GM12891 (cell line): ENCODE measurements at regions not wholly inside any gene's neighbourhood (a gene's known extent, or its start where the extent isn't known, plus 50 kb on each side); places are given as distances from the start of the nearest gene placed in this dataset.

Experiments used
- POLR2A ChIP-seq: IDR thresholded peaks from 2 replicates; pipeline ENCODE4 v1.6.1; 2011; ENCODE audit warnings: low read depth, low read length, control low read depth
- POLR2AphosphoS5 ChIP-seq: IDR thresholded peaks from 2 replicates; pipeline ENCODE4 v1.6.1; 2011; ENCODE audit warnings: low read depth, low read length, control low read depth
- POU2F2 ChIP-seq: IDR thresholded peaks from 2 replicates; pipeline ENCODE4 v1.6.1; 2011; ENCODE audit warnings: low read depth, mild to moderate bottlenecking, control low read depth, low read length, moderate library complexity
- TAF1 ChIP-seq: IDR thresholded peaks from 2 replicates; pipeline ENCODE4 v1.6.1; 2011; ENCODE audit warnings: low read depth, low read length, control low read depth

DNA sequence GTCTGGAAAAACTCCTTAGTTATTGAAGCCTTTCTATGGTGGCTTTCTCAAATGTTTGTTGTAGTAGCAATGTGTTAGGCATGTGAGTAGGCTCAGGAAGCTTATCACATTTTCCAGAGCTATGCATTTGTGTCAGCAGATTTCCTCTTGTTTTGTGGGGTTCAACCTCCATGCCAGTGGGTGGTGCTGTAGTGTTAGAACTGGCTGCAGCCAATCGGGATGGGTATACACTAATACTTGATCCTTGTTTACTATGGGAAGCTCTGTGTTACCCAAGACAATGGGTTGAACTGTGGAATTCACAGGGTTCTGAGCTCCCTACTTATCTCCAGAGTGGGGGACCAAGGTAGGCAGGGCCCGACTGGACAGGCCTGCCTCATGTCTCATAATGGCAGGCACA lies 348.5 kb upstream of the ADAMTS5 start:
- TF ChIP-seq POLR2A (no peak), POLR2AphosphoS5 (no peak), TAF1 (no peak), POU2F2 (no peak)
